GM23338 (cell line): ENCODE measurements at regions not wholly inside any gene's neighbourhood (a gene's known extent, or its start where the extent isn't known, plus 50 kb on each side); places are given as distances from the start of the nearest gene placed in this dataset.

ENCODE experiments used
- ATAC-seq: fragments of 200-7000 bp; cut with Tn5 transposase; 3 replicates; pipeline ENCODE4 v1.9.1; 2020
- DNase-seq: peaks from one replicate; pipeline ENCODE4 v3.0.0-alpha.2; 2015; ENCODE audit warnings: low spot score
- H2AFZ ChIP-seq: fragments of 200-600 bp; sonication (generic); 2 replicates; pipeline ENCODE4 v1.8.0; 2016; ENCODE audit warnings: antibody characterized with exemption, mild to moderate bottlenecking, moderate library complexity
- H3F3A ChIP-seq: fragments of 200-600 bp; sonication (generic); replicated peaks from 2 replicates; pipeline ENCODE4 v1.8.0; 2017; ENCODE audit warnings: antibody characterized with exemption, mixed run types, low read depth
- H3K27ac ChIP-seq: fragments of 200-600 bp; sonication (generic); 2 replicates; pipeline ENCODE4 v1.6.1; 2016; ENCODE audit warnings: low read depth
- H3K27me3 ChIP-seq: fragments of 200-600 bp; sonication (generic); 2 replicates; pipeline ENCODE4 v1.8.0; 2016; ENCODE audit warnings: mild to moderate bottlenecking, mixed run types, moderate library complexity; ENCODE audit not compliant: insufficient read depth
- H3K36me3 ChIP-seq: fragments of 200-600 bp; sonication (generic); 2 replicates; pipeline ENCODE4 v1.8.0; 2016; ENCODE audit warnings: mild to moderate bottlenecking; ENCODE audit not compliant: insufficient read depth
- H3K4me1 ChIP-seq: fragments of 200-600 bp; sonication (generic); 2 replicates; pipeline ENCODE4 v1.8.0; 2016; ENCODE audit warnings: mild to moderate bottlenecking, moderate library complexity; ENCODE audit not compliant: insufficient read depth
- H3K4me2 ChIP-seq: fragments of 200-600 bp; sonication (generic); 2 replicates; pipeline ENCODE4 v1.7.1; 2017; ENCODE audit warnings: mixed run types
- H3K4me3 ChIP-seq: fragments of 200-600 bp; sonication (generic); 2 replicates; pipeline ENCODE4 v1.6.1; 2016; ENCODE audit warnings: mixed run types
- H3K79me2 ChIP-seq: fragments of 200-600 bp; sonication (generic); replicated peaks from 2 replicates; pipeline ENCODE4 v1.8.0; 2017; ENCODE audit warnings: mild to moderate bottlenecking; ENCODE audit not compliant: insufficient read depth
- H3K9me2 ChIP-seq: fragments of 200-600 bp; sonication (generic); 2 replicates; pipeline ENCODE4 v1.8.0; 2017; ENCODE audit not compliant: insufficient read depth
- H4K20me1 ChIP-seq: fragments of 200-600 bp; sonication (generic); replicated peaks from 2 replicates; pipeline ENCODE4 v1.8.0; 2017; ENCODE audit warnings: mild to moderate bottlenecking; ENCODE audit not compliant: insufficient read depth
- H3K27ac Mint-ChIP-seq: 2 replicates; pipeline ENCODE4 v1.8.0; 2020; ENCODE audit warnings: inconsistent platforms, mild to moderate bottlenecking, moderate library complexity, mixed read lengths
- H3K27me3 Mint-ChIP-seq: 3 replicates; pipeline ENCODE4 v1.8.0; 2022; ENCODE audit warnings: low read depth, mild to moderate bottlenecking, moderate library complexity, mixed read lengths, inconsistent platforms; ENCODE audit not compliant: insufficient read depth, poor library complexity
- H3K36me3 Mint-ChIP-seq: 3 replicates; pipeline ENCODE4 v1.8.0; 2021; ENCODE audit warnings: low read depth, mild to moderate bottlenecking, inconsistent platforms, moderate library complexity, mixed read lengths
- H3K4me1 Mint-ChIP-seq: 3 replicates; pipeline ENCODE4 v1.8.0; 2020; ENCODE audit warnings: mild to moderate bottlenecking, inconsistent platforms, mixed read lengths
- H3K4me3 Mint-ChIP-seq: 3 replicates; pipeline ENCODE4 v1.8.0; 2021; ENCODE audit warnings: moderate library complexity, mild to moderate bottlenecking, inconsistent platforms, mixed read lengths
- H3K9me3 Mint-ChIP-seq: 3 replicates; pipeline ENCODE4 v1.8.0; 2020; ENCODE audit warnings: moderate library complexity, mild to moderate bottlenecking, inconsistent platforms, mixed read lengths
- CREB1 ChIP-seq: fragments of 250-450 bp; sonication (Bioruptor Pico); IDR thresholded peaks from 2 replicates; pipeline ENCODE4 v1.5.0; 2020; ENCODE audit warnings: low read depth, mild to moderate bottlenecking, moderate library complexity
- EZH2phosphoT487 ChIP-seq: fragments of 200-600 bp; sonication (generic); IDR thresholded peaks from one replicate; pipeline ENCODE4 v1.8.1; 2018; ENCODE audit warnings: antibody characterized with exemption; ENCODE audit not compliant: unreplicated experiment
- JUNB ChIP-seq: IDR thresholded peaks from one replicate; pipeline ENCODE4 v1.6.1; 2016; ENCODE audit warnings: antibody characterized with exemption; ENCODE audit not compliant: unreplicated experiment
- NANOG ChIP-seq: IDR thresholded peaks from 2 replicates; pipeline ENCODE4 v1.6.1; 2016; ENCODE audit warnings: antibody characterized with exemption, borderline replicate concordance
- POLR2AphosphoS5 ChIP-seq: IDR thresholded peaks from 2 replicates; pipeline ENCODE4 v1.6.1; 2016; ENCODE audit warnings: antibody characterized with exemption, low read depth
- ZNF114 ChIP-seq: fragments of 250-450 bp; sonication (Bioruptor Pico); IDR thresholded peaks from 2 replicates; pipeline ENCODE4 v1.5.0; 2020; ENCODE audit warnings: mild to moderate bottlenecking, moderate library complexity
- ZNF331 ChIP-seq: fragments of 250-450 bp; sonication (Bioruptor Pico); IDR thresholded peaks from 2 replicates; pipeline ENCODE4 v1.5.0; 2020; ENCODE audit warnings: low read depth, mild to moderate bottlenecking, moderate library complexity
- TF ChIP-seq, protein P1 (sequence below): fragments of 250-450 bp; sonication (Bioruptor Pico); IDR thresholded peaks from 2 replicates; pipeline ENCODE4 v1.5.0; 2020; ENCODE audit warnings: mild to moderate bottlenecking, moderate library complexity
- TF ChIP-seq, protein P2 (sequence below): IDR thresholded peaks from 2 replicates; pipeline ENCODE4 v1.6.1; 2016; ENCODE audit warnings: antibody characterized with exemption
- TF ChIP-seq, protein P3 (sequence below): IDR thresholded peaks from one replicate; pipeline ENCODE4 v1.6.1; 2018; ENCODE audit warnings: antibody characterized with exemption; ENCODE audit not compliant: unreplicated experiment
- TF ChIP-seq, protein P4 (sequence below), 2 experiments: fragments of 200-600 bp in 1 of 2; sonication (generic) in 1 of 2; conservative IDR thresholded peaks; 2 replicates each; pipeline versions ENCODE4 v1.5.1 to v1.6.1; 2016 to 2017; ENCODE audit warnings: antibody characterized with exemption in 2 of 2, low read depth in 2 of 2, mild to moderate bottlenecking in 2 of 2, moderate library complexity in 1 of 2

DNA sequence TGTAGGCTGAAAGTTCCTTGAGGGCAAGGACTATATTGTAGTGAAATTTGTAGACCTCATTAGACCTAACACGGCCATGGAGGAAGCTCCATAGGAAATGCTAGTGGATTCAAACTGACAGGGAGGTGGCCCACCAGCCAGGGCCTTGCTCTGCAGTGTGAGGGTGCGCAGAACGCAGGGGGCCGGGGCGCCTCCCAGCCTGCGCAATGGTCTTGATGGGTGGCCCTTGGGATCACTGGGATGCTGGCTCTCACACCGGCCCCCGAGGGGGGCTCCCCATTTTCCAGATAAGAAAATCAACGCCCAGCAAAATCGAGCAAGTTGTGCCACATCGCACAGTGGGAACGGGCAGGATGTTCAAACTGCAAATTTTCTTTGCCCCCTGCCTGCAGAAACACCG lies 655.4 kb downstream of the GALR1 start:
- H3K27me3 Mint-ChIP-seq = peaks cover 6% of the 10 kb centered on the region
- peaks cover 22% of the 10 kb centered on the region for H3K36me3 Mint-ChIP-seq
- Histone ChIP-seq H3K36me3 (no peaks in the 10 kb centered on the region), H3K4me1 (no peaks in the 10 kb centered on the region), H3F3A (no peaks in the 10 kb centered on the region), H3K4me2 (no peak overlapping the region), H3K79me2 (no peaks in the 10 kb centered on the region), H3K27me3 (no peaks in the 10 kb centered on the region), H3K9me2 (no peaks in the 10 kb centered on the region), H3K27ac (no peak overlapping the region), H4K20me1 (no peaks in the 10 kb centered on the region), H3K4me3 (no peak overlapping the region), H2AFZ (no peak overlapping the region)
- no peaks in the 10 kb centered on the region for H3K4me1 Mint-ChIP-seq
- TF ChIP-seq, protein P1, sequence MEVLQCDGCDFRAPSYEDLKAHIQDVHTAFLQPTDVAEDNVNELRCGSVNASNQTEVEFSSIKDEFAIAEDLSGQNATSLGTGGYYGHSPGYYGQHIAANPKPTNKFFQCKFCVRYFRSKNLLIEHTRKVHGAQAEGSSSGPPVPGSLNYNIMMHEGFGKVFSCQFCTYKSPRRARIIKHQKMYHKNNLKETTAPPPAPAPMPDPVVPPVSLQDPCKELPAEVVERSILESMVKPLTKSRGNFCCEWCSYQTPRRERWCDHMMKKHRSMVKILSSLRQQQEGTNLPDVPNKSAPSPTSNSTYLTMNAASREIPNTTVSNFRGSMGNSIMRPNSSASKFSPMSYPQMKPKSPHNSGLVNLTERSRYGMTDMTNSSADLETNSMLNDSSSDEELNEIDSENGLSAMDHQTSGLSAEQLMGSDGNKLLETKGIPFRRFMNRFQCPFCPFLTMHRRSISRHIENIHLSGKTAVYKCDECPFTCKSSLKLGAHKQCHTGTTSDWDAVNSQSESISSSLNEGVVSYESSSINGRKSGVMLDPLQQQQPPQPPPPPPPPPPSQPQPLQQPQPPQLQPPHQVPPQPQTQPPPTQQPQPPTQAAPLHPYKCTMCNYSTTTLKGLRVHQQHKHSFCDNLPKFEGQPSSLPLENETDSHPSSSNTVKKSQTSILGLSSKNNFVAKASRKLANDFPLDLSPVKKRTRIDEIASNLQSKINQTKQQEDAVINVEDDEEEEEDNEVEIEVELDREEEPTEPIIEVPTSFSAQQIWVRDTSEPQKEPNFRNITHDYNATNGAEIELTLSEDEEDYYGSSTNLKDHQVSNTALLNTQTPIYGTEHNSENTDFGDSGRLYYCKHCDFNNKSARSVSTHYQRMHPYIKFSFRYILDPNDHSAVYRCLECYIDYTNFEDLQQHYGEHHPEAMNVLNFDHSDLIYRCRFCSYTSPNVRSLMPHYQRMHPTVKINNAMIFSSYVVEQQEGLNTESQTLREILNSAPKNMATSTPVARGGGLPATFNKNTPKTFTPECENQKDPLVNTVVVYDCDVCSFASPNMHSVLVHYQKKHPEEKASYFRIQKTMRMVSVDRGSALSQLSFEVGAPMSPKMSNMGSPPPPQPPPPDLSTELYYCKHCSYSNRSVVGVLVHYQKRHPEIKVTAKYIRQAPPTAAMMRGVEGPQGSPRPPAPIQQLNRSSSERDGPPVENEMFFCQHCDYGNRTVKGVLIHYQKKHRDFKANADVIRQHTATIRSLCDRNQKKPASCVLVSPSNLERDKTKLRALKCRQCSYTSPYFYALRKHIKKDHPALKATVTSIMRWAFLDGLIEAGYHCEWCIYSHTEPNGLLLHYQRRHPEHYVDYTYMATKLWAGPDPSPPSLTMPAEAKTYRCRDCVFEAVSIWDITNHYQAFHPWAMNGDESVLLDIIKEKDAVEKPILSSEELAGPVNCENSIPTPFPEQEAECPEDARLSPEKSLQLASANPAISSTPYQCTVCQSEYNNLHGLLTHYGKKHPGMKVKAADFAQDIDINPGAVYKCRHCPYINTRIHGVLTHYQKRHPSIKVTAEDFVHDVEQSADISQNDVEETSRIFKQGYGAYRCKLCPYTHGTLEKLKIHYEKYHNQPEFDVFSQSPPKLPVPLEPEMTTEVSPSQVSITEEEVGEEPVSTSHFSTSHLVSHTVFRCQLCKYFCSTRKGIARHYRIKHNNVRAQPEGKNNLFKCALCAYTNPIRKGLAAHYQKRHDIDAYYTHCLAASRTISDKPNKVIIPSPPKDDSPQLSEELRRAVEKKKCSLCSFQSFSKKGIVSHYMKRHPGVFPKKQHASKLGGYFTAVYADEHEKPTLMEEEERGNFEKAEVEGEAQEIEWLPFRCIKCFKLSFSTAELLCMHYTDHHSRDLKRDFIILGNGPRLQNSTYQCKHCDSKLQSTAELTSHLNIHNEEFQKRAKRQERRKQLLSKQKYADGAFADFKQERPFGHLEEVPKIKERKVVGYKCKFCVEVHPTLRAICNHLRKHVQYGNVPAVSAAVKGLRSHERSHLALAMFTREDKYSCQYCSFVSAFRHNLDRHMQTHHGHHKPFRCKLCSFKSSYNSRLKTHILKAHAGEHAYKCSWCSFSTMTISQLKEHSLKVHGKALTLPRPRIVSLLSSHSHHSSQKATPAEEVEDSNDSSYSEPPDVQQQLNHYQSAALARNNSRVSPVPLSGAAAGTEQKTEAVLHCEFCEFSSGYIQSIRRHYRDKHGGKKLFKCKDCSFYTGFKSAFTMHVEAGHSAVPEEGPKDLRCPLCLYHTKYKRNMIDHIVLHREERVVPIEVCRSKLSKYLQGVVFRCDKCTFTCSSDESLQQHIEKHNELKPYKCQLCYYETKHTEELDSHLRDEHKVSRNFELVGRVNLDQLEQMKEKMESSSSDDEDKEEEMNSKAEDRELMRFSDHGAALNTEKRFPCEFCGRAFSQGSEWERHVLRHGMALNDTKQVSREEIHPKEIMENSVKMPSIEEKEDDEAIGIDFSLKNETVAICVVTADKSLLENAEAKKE (CRISPR knock-in tag) = no peak
- no peak for TF ChIP-seq ZNF331
- TF ChIP-seq EZH2phosphoT487 = no peak
- no peak for TF ChIP-seq CREB1 (CRISPR knock-in tag)
- no peak for TF ChIP-seq POLR2AphosphoS5
- TF ChIP-seq, protein P2, sequence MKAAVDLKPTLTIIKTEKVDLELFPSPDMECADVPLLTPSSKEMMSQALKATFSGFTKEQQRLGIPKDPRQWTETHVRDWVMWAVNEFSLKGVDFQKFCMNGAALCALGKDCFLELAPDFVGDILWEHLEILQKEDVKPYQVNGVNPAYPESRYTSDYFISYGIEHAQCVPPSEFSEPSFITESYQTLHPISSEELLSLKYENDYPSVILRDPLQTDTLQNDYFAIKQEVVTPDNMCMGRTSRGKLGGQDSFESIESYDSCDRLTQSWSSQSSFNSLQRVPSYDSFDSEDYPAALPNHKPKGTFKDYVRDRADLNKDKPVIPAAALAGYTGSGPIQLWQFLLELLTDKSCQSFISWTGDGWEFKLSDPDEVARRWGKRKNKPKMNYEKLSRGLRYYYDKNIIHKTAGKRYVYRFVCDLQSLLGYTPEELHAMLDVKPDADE = no peak
- TF ChIP-seq ZNF114 (CRISPR knock-in tag) = no peak
- TF ChIP-seq NANOG = no peak
- TF ChIP-seq, protein P3, sequence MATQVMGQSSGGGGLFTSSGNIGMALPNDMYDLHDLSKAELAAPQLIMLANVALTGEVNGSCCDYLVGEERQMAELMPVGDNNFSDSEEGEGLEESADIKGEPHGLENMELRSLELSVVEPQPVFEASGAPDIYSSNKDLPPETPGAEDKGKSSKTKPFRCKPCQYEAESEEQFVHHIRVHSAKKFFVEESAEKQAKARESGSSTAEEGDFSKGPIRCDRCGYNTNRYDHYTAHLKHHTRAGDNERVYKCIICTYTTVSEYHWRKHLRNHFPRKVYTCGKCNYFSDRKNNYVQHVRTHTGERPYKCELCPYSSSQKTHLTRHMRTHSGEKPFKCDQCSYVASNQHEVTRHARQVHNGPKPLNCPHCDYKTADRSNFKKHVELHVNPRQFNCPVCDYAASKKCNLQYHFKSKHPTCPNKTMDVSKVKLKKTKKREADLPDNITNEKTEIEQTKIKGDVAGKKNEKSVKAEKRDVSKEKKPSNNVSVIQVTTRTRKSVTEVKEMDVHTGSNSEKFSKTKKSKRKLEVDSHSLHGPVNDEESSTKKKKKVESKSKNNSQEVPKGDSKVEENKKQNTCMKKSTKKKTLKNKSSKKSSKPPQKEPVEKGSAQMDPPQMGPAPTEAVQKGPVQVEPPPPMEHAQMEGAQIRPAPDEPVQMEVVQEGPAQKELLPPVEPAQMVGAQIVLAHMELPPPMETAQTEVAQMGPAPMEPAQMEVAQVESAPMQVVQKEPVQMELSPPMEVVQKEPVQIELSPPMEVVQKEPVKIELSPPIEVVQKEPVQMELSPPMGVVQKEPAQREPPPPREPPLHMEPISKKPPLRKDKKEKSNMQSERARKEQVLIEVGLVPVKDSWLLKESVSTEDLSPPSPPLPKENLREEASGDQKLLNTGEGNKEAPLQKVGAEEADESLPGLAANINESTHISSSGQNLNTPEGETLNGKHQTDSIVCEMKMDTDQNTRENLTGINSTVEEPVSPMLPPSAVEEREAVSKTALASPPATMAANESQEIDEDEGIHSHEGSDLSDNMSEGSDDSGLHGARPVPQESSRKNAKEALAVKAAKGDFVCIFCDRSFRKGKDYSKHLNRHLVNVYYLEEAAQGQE = no peak
- TF ChIP-seq, protein P4, sequence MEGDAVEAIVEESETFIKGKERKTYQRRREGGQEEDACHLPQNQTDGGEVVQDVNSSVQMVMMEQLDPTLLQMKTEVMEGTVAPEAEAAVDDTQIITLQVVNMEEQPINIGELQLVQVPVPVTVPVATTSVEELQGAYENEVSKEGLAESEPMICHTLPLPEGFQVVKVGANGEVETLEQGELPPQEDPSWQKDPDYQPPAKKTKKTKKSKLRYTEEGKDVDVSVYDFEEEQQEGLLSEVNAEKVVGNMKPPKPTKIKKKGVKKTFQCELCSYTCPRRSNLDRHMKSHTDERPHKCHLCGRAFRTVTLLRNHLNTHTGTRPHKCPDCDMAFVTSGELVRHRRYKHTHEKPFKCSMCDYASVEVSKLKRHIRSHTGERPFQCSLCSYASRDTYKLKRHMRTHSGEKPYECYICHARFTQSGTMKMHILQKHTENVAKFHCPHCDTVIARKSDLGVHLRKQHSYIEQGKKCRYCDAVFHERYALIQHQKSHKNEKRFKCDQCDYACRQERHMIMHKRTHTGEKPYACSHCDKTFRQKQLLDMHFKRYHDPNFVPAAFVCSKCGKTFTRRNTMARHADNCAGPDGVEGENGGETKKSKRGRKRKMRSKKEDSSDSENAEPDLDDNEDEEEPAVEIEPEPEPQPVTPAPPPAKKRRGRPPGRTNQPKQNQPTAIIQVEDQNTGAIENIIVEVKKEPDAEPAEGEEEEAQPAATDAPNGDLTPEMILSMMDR (conservative IDR thresholded peaks at IDR 0.05; ENCODE audit: low read depth in 2 of 2) = no peak
- TF ChIP-seq JUNB = no peak
- DNase-seq = no peak
- H3K4me3 Mint-ChIP-seq = no peak overlapping the region
- no peak for ATAC-seq
- peaks cover 75% of the 10 kb centered on the region for H3K9me3 Mint-ChIP-seq
- H3K27ac Mint-ChIP-seq = no peak overlapping the region
